ENCODE measurements at regions not wholly inside any gene's neighbourhood (a gene's known extent, or its start where the extent isn't known, plus 50 kb on each side); places are given as distances from the start of the nearest gene placed in this dataset.

- dilution Hi-C loops (cut with HindIII; ENCODE audit: low sequenced_read_pairs, unreplicated experiment): no loop called here
- CTCF ChIA-PET: no interaction called here
- no peak overlapping the region for H3K9ac ChIP-seq (ENCODE audit: low read depth, low read length)
- H3K36me3 ChIP-seq (ENCODE audit: control insufficient read depth, insufficient read depth, low read length): no peaks in the 10 kb centered on the region
- no peaks in the 10 kb centered on the region for H4K20me1 ChIP-seq (ENCODE audit: insufficient read depth, low read length)
- H2BK15ac ChIP-seq (ENCODE audit: low read depth, low read length): no peak overlapping the region
- H3K18ac ChIP-seq (ENCODE audit: low read depth, low read length): no peak overlapping the region
- H4K8ac ChIP-seq (ENCODE audit: low read depth in 2 of 2, low read length in 2 of 2): no peak overlapping the region
- no peak overlapping the region for H2BK20ac ChIP-seq (ENCODE audit: low read depth, low read length)
- no peak overlapping the region for H2AFZ ChIP-seq (replicated peaks; ENCODE audit: low read length, poor library complexity)
- H3K27ac ChIP-seq (ENCODE audit: insufficient read depth, low read length): no peak overlapping the region
- WGBS, 2 experiments (ENCODE audit: extremely low coverage in 2 of 2, insufficient read length in 1 of 2): no CpG with 5 or more reads among the region's 1 CpG
- H3K4ac ChIP-seq (ENCODE audit: low read depth, low read length): no peak overlapping the region
- no peak for DNase-seq
- no TSS peak for BruUV-seq (replicated peaks)
- no peak overlapping the region for H3K23ac ChIP-seq (ENCODE audit: low read depth, low read length)
- no peak overlapping the region for H2BK120ac ChIP-seq (ENCODE audit: low read depth, low read length)
- H2BK5ac ChIP-seq (ENCODE audit: low read depth, low read length, poor library complexity, severe bottlenecking): no peak overlapping the region
- H3K4me3 ChIP-seq (ENCODE audit: insufficient read depth, low read depth, low read length): no peak overlapping the region
- ATAC-seq (ENCODE audit: low read depth): no peak
- H3K56ac ChIP-seq (ENCODE audit: extremely low read depth, insufficient read depth, low read length): no peak overlapping the region
- no peaks in the 10 kb centered on the region for H3K79me1 ChIP-seq (ENCODE audit: low read depth in 1 of 2, low read length in 2 of 2)
- no peak overlapping the region for H3K4me2 ChIP-seq (ENCODE audit: low read depth, low read length)
- intact Hi-C loops (cut with micrococcal nuclease): no loop called here
- no peaks in the 10 kb centered on the region for H3K9me1 ChIP-seq (ENCODE audit: insufficient read depth, low read length)
- H3K27me3 ChIP-seq (ENCODE audit: control insufficient read depth, insufficient read depth, low read length): no peaks in the 10 kb centered on the region
- H4K5ac ChIP-seq (ENCODE audit: low read depth, low read length): no peak overlapping the region
- TF ChIP-seq CTCF (conservative IDR thresholded peaks at IDR 0.05; ENCODE audit: low read depth, low read length): no peak
- TF ChIP-seq RCOR1 (IDR thresholded peaks at IDR 0.05; ENCODE audit: insufficient replicate concordance, low read length): no peak
- TF ChIP-seq USF2 (IDR thresholded peaks at IDR 0.05; ENCODE audit: low read depth, low read length): no peak
- no peak for TF ChIP-seq SMC3 (IDR thresholded peaks at IDR 0.05; ENCODE audit: low read depth, low read length)
- in situ Hi-C loops (cut with MboI; ENCODE audit: low sequenced_read_pairs): no loop called here
- H3K14ac ChIP-seq (replicated peaks; ENCODE audit: low read depth, low read length): no peak overlapping the region
- H2AK9ac ChIP-seq (replicated peaks; ENCODE audit: low read depth, low read length, poor library complexity): no peak overlapping the region
- H4K91ac ChIP-seq (ENCODE audit: insufficient read depth, low read depth, low read length): no peak overlapping the region
- H2AK5ac ChIP-seq (ENCODE audit: low read depth, low read length): no peak overlapping the region
- H3K4me1 ChIP-seq (ENCODE audit: control insufficient read depth, insufficient read depth, low read length): no peaks in the 10 kb centered on the region
- POLR2A ChIA-PET (ENCODE audit: unreplicated experiment): no interaction called here
- H3K9me3 ChIP-seq (ENCODE audit: control insufficient read depth, insufficient read depth, low read length): no peaks in the 10 kb centered on the region
Observed at GRCh38 chr6:119881416-119881815, 531.9 kb upstream of the MAN1A1 start.

Measured in IMR-90 (cell line).